ENCODE measurements at regions not wholly inside any gene's neighbourhood (a gene's known extent, or its start where the extent isn't known, plus 50 kb on each side); places are given as distances from the start of the nearest gene placed in this dataset.

DNA sequence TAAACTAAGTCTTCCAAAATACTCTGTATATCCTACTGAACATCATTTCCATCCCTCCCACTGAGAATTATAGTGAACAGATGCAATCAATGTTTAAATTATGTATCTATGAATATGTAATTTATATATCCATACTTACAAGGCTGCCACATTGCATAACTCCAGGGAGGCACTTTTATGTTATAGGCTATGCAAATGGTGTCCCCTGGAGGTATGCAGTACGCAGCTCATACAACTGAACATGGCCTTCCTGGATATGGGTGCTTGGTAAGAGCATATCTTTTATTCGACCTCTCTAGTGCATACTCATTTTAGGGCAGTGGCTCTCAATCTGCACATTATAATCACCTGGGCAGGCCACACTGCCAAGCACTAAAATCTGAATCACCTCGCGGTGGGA lies 127.3 kb downstream of the BANF2 start:
- H3K36me3 ChIP-seq (ENCODE audit: low read depth, missing control alignments): no peaks in the 10 kb centered on the region
- no peak for DNase-seq
- no peak overlapping the region for H3K27ac ChIP-seq
- intact Hi-C loops (cut with DNase I; ENCODE audit: low total_unique reads): no loop called here
- H3K27me3 ChIP-seq: no peaks in the 10 kb centered on the region
- TF ChIP-seq, protein P1, sequence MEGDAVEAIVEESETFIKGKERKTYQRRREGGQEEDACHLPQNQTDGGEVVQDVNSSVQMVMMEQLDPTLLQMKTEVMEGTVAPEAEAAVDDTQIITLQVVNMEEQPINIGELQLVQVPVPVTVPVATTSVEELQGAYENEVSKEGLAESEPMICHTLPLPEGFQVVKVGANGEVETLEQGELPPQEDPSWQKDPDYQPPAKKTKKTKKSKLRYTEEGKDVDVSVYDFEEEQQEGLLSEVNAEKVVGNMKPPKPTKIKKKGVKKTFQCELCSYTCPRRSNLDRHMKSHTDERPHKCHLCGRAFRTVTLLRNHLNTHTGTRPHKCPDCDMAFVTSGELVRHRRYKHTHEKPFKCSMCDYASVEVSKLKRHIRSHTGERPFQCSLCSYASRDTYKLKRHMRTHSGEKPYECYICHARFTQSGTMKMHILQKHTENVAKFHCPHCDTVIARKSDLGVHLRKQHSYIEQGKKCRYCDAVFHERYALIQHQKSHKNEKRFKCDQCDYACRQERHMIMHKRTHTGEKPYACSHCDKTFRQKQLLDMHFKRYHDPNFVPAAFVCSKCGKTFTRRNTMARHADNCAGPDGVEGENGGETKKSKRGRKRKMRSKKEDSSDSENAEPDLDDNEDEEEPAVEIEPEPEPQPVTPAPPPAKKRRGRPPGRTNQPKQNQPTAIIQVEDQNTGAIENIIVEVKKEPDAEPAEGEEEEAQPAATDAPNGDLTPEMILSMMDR (IDR thresholded peaks at IDR 0.05): no peak
- TF ChIP-seq POLR2A (IDR thresholded peaks at IDR 0.05): no peak
- no peaks in the 10 kb centered on the region for H3K4me1 ChIP-seq
- WGBS, 2 donors: 78 to 80% methylated on average over 4 of the region's 4 CpGs
- H3K9me3 ChIP-seq: no peaks in the 10 kb centered on the region
- H3K4me3 ChIP-seq: no peak overlapping the region

DNA sequence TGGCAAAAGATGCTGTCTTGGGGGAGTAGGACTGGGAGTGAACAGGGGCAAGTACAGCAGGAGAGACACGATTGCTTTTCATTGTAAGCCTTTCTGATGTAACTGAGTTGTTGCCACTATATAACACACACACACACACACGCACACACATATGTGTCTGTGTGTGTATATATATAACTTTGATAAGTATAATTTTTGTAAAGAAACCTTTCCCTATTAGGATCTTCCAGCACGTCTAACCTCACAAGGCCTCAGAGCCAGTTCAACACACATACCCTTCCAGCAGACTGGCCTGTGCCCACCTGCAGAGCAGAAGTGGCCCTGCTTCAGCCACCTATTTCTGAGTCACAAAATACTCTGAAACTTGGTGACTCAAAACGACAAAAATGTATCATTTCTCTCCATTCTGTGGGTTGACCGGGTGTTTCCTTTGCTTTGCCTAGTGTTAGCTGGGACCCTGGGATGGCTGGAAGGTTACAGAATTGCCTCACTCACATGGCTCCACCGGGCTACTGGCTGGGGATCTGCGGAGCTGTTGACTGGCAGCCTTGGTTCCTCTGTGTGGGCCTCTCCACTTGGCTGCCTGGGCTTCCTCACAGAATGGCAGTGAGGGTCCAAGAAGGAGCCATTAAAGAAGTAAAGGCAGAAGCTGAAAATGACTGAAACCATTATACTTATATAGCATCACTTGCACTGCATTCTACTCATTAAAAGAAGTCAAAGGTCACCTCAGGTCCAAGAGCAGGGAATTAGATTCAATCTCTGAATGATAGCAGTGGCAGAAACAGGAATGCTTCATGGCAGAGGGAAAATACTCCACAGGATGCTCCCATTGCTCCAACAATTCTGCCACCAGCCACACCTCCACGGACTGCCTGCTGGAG lies 126.4 kb downstream of the BANF2 start:
- 85 to 92% methylated on average over 6 to 8 of the region's 8 CpGs for WGBS, 2 donors
- intact Hi-C loops (cut with DNase I; ENCODE audit: low total_unique reads): no loop called here
- H3K36me3 ChIP-seq (ENCODE audit: low read depth, missing control alignments): no peaks in the 10 kb centered on the region
- no peaks in the 10 kb centered on the region for H3K9me3 ChIP-seq
- no peaks in the 10 kb centered on the region for H3K4me1 ChIP-seq
- TF ChIP-seq POLR2A (IDR thresholded peaks at IDR 0.05): no peak
- TF ChIP-seq, protein P1 (IDR thresholded peaks at IDR 0.05): no peak
- no peak for DNase-seq
- H3K4me3 ChIP-seq: no peak overlapping the region
- no peaks in the 10 kb centered on the region for H3K27me3 ChIP-seq
- H3K27ac ChIP-seq: no peak overlapping the region

DNA sequence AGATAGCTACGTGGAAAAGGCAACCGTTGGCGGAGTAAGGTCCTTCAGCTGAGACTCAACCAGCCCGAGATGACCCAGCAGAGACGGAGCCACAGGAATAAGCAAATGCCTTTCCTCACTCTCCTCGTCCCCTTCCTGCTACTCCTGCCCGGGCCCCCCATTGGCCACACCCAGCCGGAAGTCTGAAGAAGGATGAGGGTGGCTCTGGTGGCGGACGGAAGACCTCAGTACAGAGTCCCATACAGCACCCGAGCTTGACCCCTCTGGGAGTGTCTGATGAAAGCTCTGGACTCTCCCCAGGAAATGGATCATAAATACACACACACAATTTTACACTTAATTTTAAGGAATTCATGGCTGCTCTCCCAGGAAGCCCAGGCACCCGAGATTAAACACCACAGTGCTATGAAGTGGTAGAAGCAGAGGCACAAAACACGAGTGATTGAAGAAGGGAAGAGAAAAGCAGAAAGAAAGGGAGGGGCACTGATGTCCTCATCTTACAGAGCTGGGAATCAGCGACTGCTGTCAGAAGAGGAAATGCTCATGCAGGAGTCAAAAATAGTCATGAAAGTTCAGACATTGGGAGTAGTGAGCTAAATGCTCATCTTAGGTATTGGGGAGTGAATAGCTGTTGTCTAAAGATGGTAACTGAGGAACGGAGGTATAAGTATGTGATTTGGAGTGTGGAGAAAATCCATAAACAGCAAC lies 125.6 kb downstream of the BANF2 start:
- no peak for DNase-seq
- intact Hi-C loops (cut with DNase I; ENCODE audit: low total_unique reads): no loop called here
- Histone ChIP-seq H3K27me3 (no peaks in the 10 kb centered on the region), H3K36me3 (ENCODE audit: low read depth, missing control alignments) (no peaks in the 10 kb centered on the region), H3K4me1 (no peaks in the 10 kb centered on the region), H3K27ac (no peak overlapping the region), H3K9me3 (no peaks in the 10 kb centered on the region), H3K4me3 (no peak overlapping the region)
- 75 to 83% methylated on average over 15 of the region's 15 CpGs for WGBS, 2 donors
- TF ChIP-seq, protein P1 (IDR thresholded peaks at IDR 0.05): no peak
- TF ChIP-seq POLR2A (IDR thresholded peaks at IDR 0.05): no peak

DNA sequence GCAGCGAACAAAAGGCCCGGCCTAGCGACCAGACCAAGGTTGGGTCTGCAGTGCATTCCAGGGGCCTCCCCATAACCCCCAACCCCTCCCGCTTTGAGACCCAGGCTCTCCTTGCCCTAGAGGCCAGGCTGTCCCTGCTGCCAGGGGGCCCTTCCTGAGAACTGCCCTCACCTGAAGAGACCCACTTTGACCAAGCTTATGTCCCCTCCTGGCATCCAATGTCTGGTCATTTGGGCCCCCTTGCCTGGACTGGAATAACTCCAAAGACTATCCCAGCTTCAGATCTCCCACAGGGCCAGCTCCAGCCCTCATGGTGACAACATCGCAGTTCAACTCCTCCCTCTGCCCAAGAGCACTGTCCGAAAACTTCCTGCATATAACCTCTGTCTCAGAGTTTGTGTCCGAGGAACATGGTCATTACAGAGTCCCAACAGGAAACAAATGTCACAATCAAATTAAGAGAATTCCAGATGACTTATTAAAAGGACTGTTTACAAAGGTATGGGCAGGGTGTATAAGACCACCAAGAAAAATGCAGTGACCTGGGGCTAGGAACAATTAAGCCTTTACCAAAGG lies 125.0 kb downstream of the BANF2 start:
- Histone ChIP-seq H3K9me3 (no peaks in the 10 kb centered on the region), H3K4me1 (no peaks in the 10 kb centered on the region), H3K27ac (no peak overlapping the region), H3K36me3 (ENCODE audit: low read depth, missing control alignments) (no peaks in the 10 kb centered on the region), H3K27me3 (no peaks in the 10 kb centered on the region), H3K4me3 (no peak overlapping the region)
- no peak for DNase-seq
- no peak for TF ChIP-seq POLR2A (IDR thresholded peaks at IDR 0.05)
- TF ChIP-seq, protein P1 (IDR thresholded peaks at IDR 0.05): no peak
- WGBS, 2 donors: 92 to 95% methylated on average over 7 of the region's 7 CpGs
- intact Hi-C loops (cut with DNase I; ENCODE audit: low total_unique reads): no loop called here

Measured in testis (tissue), 2 donors.